SK-N-MC (cell line): ENCODE measurements at regions not wholly inside any gene's neighbourhood (a gene's known extent, or its start where the extent isn't known, plus 50 kb on each side); places are given as distances from the start of the nearest gene placed in this dataset.

Source experiments
- EZH2 ChIP-seq: fragments of 200-600 bp; sonication (generic); IDR thresholded peaks from one replicate; pipeline ENCODE4 v1.6.1; 2017; ENCODE audit warnings: antibody characterized with exemption
- POLR2AphosphoS5 ChIP-seq: IDR thresholded peaks from 2 replicates; pipeline ENCODE4 v1.6.1; 2012; ENCODE audit warnings: mild to moderate bottlenecking, low read depth, low read length, borderline replicate concordance

DNA sequence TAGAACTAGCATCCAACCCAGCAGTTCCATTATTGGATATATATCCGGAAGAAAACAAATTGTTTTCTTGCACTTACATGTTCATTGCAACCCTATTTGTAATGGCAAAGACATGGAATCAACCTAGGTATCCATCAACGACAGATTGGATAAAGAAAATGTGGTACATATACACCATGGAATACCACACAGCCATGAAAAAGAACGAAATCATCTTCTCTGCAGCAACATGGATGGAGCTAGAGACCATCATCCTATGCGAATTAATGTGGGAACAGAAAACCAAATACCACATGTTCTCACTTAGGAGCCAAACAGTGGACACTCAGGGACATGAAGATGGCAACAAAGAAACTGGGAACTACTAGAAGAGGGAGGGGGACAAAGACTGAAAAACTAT is 352.7 kb downstream of the CDH2 start:
- TF ChIP-seq EZH2 (no peak), POLR2AphosphoS5 (no peak)
